HG02610 (cell line): ENCODE measurements at regions not wholly inside any gene's neighbourhood (a gene's known extent, or its start where the extent isn't known, plus 50 kb on each side); places are given as distances from the start of the nearest gene placed in this dataset.
A peak's percentile ranks its signal among the peaks of the same experiment; 100 is the strongest.

Source experiments
- ATAC-seq: cut with Tn5 transposase; IDR thresholded peaks from one replicate; pipeline ENCODE4 v1.9.1; 2021; ENCODE audit warnings: mild to moderate bottlenecking, moderate library complexity; ENCODE audit not compliant: unreplicated experiment

- no peak for ATAC-seq
These were observed 142.9 kb upstream of the AHR start for GRCh38 chr7:17155529-17155928.

DNA sequence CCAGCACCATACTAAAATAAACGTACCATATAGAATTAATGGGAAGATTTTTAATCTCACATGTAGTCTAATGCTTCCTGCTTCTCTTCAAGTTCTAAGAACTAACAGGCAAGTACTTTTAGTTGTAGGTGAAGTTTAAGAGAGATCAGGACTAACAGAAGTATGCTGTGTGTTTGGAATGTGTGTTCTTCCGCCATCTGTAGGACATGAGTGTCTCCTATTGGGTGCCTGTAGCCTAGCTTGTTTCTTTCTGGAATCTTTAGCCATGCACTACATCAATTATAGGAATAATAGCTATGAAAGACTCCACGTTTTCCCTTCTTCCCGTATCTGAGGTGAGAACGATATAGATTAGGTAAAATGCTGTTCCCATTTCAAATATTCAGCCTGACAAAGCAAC is 140.2 kb upstream of the AHR start:
- ATAC-seq, result no peak

- peak; percentile 94 for ATAC-seq
These were observed 138.9 kb upstream of the AHR start for GRCh38 chr7:17159500-17160037.

DNA sequence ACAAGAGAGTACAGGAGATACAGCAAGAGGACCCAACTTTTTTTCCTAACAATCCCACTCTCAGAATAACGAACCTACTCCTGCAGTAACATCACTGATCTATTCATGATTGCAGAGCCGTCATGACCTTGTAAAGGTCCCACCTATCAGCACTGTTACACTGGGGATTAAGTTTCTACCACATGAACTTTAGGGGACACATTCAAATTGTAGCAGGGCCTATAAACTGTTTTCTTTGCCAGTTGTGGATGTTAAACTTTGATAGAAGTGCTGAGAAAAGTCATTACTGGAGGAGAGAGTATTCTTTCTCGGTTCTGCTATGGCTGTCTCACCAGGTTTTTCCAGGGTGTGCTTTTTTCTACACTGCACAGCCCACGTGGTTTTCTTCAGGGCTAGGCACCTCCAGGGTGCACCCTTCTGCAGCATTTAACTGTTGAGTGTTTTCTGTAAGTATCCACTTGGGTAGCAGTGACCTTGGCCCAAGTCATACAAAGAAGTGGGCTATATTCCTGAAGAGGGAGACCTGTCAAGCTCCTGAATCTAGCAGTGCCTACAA is 131.6 kb upstream of the AHR start:
- ATAC-seq, result peak; percentile 93

DNA sequence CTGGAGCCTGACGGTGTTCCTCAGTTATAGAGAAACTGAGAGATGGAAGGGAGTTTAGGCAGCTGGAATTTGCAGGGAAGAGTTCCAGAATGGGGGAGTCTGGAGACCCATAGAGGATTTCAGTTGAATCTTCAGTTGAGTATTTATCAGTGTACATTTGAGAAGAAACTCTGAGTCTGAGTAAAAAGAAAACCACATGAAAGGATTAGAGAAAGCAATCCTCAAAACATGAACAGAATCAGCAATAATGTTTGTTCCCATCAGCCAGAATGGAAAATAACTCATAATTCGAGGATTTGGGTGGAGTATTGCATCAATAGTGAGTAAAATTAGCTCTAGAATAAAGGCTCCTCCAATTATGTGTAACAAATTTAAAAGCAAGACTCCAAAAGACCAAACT is 130.0 kb upstream of the AHR start:
- ATAC-seq, result peak; percentile 69

- ATAC-seq, result no peak
These were observed 127.0 kb upstream of the AHR start for GRCh38 chr7:17171427-17171826.

DNA sequence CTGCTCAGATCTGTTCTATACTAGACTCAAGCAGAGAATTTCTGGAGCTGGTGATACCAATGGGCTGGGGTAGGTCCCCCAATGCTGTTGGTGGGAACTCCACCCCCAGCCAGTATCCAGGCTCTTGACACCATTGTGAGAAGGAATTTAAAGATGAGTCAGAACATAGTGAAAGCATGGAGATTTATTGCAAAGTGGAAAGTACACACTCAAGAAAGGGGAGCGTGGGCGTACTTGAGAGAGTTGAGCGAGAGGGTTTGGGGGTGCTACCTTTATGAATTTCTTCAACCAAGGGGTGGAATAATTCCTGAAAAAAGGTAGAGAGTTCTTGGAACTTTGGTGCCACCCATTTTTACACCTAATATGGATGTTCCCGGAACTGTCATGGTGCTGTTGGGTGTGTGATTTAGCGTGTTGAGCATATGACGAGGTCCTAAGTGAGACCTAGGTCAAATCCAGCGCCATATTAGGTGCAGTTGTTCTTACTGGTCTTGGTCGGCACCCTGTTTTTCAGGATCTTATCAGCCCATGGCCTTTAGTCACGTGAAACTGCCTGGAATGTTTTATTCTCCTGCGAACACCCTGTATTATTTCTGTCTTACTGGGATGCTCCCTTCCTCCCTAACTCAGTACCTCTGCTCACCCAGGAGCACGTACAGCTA is 122.0 kb upstream of the AHR start:
- ATAC-seq, result no peak

DNA sequence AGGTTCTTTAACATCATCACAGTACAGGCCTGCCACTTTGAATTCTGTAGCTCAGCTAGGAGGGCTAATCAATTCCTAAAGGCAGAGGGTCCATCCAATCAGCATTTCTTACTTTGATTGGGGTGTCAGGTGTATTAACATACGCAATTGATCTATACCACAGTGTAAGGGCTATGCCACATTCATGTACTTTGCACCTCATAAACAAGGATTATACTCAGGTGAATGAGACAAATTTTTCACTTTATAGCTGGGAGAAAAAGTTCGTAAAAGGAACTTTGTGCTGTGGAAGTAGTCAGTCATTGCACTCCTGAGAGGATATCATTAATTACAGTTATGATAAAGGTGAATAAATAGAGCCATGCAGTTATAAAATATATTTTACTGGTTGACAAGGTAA is 119.9 kb upstream of the AHR start:
- no peak for ATAC-seq

GRCh38 chr7:17181482-17181881 is 117.0 kb upstream of the AHR start:
- ATAC-seq, result no peak

DNA sequence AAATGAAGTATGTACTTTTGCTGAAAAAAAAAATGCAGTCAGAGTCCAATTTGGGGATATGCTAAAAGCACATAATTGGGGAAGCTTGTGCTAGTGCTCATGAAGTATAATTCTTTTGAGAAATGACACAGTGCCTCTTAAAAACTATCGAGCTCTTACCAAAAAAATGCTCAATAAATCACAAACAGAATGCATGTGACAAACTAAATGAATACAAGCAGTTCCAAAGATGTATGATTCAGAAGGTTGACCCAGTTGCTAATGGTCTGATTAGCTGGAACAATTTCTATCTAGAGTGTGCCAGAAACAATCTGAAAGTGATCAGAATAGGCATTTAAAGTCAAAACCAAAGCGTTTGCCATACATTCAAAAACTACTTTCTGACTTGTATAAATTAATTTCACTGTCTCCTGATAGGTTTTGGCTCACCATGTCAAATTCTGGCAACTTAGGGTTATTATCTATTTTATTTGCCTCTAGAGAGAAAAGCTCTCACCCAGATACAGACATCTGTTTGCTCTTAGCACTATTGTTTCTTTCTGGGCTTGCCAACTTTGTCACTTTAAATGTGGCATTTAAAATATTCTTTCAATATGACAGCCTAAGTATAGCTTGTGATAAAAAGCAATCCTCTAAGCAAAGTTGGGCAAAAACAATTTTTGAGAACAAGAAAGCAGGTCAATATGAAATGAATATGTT is 114.7 kb upstream of the AHR start:
- no peak for ATAC-seq

GRCh38 chr7:17184805-17185689 is 113.4 kb upstream of the AHR start:
- peak; percentile 34 for ATAC-seq

DNA sequence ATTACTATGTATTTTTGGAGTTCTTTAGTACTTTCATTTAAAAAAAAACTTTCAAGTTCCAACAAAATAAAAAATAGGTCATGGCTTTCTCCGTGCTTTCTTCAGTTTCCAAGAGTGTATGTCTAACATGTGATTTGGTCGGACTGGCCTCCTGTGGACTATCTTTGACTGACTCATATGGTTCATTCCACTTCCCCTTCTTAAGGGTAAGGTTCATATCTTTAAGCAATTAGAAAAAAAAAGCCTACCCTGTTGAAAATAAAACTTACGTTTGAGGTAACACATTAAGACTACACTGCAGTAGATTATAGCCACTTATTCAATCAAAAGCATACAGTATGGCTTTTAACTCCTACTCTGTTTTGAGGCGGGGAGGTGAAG is 112.8 kb upstream of the AHR start:
- ATAC-seq, result peak; percentile 99

- ATAC-seq, result no peak
These were observed 111.5 kb upstream of the AHR start for GRCh38 chr7:17186745-17187530.

DNA sequence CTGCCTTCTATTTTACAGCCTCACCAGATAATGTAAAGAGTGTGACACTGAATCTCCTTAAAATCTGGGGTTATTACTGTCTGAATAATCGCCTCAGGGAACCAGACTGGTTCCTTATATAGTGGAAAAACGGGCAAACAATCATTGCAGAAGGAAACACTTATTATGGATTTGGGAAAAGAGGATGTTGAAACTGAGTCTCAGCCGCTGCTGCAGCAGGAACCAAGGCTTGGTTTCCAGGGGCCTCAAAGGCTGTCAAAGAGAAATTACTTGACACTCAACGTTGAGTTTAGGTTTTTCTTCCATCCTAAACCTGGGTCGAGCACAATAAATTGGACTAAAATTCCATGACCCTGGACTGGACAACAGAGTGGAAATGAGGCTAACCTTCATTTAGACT is 103.8 kb upstream of the AHR start:
- ATAC-seq, result no peak

DNA sequence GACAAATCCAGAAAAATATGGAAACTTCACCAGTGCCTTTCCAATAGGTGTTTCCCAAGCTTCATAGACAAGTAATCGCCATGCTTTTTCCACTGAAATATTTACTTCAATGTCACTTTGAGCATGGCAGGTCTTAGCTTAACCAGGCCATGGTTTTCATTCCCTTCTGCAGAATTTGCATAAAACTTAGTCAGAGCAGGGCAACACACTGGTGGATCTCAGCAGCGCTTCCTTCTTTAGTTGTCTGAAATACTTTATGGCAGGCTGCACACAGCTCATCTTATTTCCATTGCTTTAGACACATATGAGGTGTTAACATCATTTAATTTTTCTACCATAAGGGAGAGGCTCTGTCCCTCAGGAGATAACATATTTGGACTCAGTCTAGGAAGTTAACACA is 102.9 kb upstream of the AHR start:
- peak; percentile 95 for ATAC-seq

- ATAC-seq, result no peak
These were observed 92.5 kb upstream of the AHR start for GRCh38 chr7:17205910-17206309.

- ATAC-seq, result no peak
These were observed 92.0 kb upstream of the AHR start for GRCh38 chr7:17206349-17206905.

GRCh38 chr7:17207220-17207619 is 91.2 kb upstream of the AHR start:
- ATAC-seq, result no peak

DNA sequence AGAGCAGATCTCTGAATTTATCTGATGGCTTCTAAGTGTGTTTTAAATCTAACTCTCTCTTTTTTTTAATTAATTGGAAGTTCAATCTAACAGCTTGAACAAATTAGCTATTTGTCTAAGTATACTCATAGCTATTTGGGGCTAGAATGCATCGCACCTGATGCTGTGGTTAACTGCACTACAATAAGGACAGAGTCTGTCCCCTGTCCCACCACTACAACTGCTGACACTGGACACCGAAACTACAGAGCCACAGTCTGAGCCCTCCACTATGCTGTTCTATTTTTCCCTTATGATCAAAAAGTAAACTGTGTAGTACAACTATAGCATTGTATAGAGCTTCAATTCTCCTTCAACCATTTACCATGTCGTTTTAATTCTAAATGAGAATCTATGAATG is 89.4 kb upstream of the AHR start:
- ATAC-seq, result no peak

- no peak for ATAC-seq
These were observed 87.1 kb upstream of the AHR start for GRCh38 chr7:17211307-17211836.
